ENCODE measurements at regions not wholly inside any gene's neighbourhood (a gene's known extent, or its start where the extent isn't known, plus 50 kb on each side); places are given as distances from the start of the nearest gene placed in this dataset.
"Not testable (repeated sequence)": the region's sequence is repeated elsewhere in the genome, so short reads cannot be mapped to it uniquely, and the experiment has no call there.

DNA sequence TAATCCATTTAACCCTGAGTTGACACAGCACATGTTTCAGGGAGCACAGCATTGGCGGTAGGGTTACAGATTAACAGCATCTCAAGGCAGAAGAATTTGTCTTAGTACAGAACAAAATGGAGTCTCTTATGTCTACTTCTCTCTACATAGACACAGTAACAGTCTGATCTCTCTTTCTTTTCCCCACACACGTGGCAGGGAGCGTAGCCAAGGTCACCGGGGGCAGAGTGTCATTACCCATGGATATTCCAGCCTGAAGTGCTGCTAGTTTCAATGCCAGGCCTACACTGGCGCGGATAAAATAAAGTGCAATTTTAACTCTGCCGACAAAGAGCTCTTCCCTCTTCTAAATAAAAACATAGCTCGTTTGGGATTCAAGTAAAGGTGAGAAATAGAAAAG, 366.3 kb upstream of the SGCG start:
- H3K36me3 Mint-ChIP-seq (ENCODE audit: low read depth); H3K9me3 ChIP-seq (ENCODE audit: control insufficient read depth, low read length); H3K27me3 Mint-ChIP-seq (ENCODE audit: insufficient read depth); H3K27ac ChIP-seq (ENCODE audit: low read depth, low read length); H3K9me3 Mint-ChIP-seq; H3K27me3 ChIP-seq (ENCODE audit: control insufficient read depth, insufficient read depth, low read length, poor library complexity, severe bottlenecking); H3K9ac ChIP-seq (ENCODE audit: extremely low read depth, low read length, poor library complexity, severe bottlenecking); H3K36me3 ChIP-seq (ENCODE audit: control insufficient read depth, insufficient read depth, low read length); H3K4me1 ChIP-seq (ENCODE audit: control insufficient read depth, insufficient read depth, low read length): not testable (repeated sequence)
- H3K4me3 Mint-ChIP-seq = peak overlapping the region; percentile 51
- peaks cover 32% of the 10 kb centered on the region for H3K4me1 Mint-ChIP-seq
- DNase-seq = peak; percentile 60
- peak overlapping the region; percentile 96 for H3K27ac Mint-ChIP-seq
- H3K4me3 ChIP-seq (ENCODE audit: low read length) = peak overlapping the region; percentile 6
- WGBS, 2 experiments (ENCODE audit: insufficient coverage in 1 of 2, insufficient read length in 1 of 2) = 57 to 80% methylated on average over 6 to 7 of the region's 8 CpGs

DNA sequence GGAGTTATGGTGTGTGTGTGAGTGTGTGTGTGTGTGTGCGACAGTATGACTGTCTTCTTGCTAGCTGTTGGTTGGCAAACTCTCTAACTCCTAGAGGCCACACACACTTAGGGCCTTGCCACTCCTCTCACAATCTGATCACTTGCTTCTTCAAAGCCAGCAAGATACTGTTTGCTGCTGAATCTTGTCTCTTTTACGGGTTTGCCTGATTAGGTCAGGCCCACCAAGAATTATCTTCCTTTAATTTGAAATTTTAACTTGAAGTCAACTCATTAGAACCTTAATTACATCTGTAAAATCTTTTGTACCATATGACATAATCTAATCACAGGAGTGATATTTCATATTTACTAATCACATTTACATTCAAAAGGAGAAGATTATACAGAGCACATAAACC, 359.2 kb upstream of the SGCG start:
- Histone ChIP-seq H3K9me3 (ENCODE audit: control insufficient read depth, low read length) (no peaks in the 10 kb centered on the region), H3K27ac (ENCODE audit: low read depth, low read length) (no peak overlapping the region), H3K36me3 (ENCODE audit: control insufficient read depth, insufficient read depth, low read length) (no peaks in the 10 kb centered on the region), H3K4me3 (ENCODE audit: low read length) (no peak overlapping the region), H3K9ac (ENCODE audit: extremely low read depth, low read length, poor library complexity, severe bottlenecking) (no peak overlapping the region), H3K4me1 (ENCODE audit: control insufficient read depth, insufficient read depth, low read length) (no peaks in the 10 kb centered on the region), H3K27me3 (ENCODE audit: control insufficient read depth, insufficient read depth, low read length, poor library complexity, severe bottlenecking) (no peaks in the 10 kb centered on the region)
- no peak overlapping the region for H3K4me3 Mint-ChIP-seq
- no peak overlapping the region for H3K27ac Mint-ChIP-seq
- H3K9me3 Mint-ChIP-seq = no peaks in the 10 kb centered on the region
- no peaks in the 10 kb centered on the region for H3K36me3 Mint-ChIP-seq (ENCODE audit: low read depth)
- WGBS, 2 experiments (ENCODE audit: insufficient coverage in 1 of 2, insufficient read length in 1 of 2) = 90 to 95% methylated on average over 1 of the region's 2 CpGs
- DNase-seq = no peak
- TF ChIP-seq, protein P1, sequence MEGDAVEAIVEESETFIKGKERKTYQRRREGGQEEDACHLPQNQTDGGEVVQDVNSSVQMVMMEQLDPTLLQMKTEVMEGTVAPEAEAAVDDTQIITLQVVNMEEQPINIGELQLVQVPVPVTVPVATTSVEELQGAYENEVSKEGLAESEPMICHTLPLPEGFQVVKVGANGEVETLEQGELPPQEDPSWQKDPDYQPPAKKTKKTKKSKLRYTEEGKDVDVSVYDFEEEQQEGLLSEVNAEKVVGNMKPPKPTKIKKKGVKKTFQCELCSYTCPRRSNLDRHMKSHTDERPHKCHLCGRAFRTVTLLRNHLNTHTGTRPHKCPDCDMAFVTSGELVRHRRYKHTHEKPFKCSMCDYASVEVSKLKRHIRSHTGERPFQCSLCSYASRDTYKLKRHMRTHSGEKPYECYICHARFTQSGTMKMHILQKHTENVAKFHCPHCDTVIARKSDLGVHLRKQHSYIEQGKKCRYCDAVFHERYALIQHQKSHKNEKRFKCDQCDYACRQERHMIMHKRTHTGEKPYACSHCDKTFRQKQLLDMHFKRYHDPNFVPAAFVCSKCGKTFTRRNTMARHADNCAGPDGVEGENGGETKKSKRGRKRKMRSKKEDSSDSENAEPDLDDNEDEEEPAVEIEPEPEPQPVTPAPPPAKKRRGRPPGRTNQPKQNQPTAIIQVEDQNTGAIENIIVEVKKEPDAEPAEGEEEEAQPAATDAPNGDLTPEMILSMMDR (conservative IDR thresholded peaks at IDR 0.05) = no peak
- no peaks in the 10 kb centered on the region for H3K4me1 Mint-ChIP-seq
- no peaks in the 10 kb centered on the region for H3K27me3 Mint-ChIP-seq (ENCODE audit: insufficient read depth)

DNA sequence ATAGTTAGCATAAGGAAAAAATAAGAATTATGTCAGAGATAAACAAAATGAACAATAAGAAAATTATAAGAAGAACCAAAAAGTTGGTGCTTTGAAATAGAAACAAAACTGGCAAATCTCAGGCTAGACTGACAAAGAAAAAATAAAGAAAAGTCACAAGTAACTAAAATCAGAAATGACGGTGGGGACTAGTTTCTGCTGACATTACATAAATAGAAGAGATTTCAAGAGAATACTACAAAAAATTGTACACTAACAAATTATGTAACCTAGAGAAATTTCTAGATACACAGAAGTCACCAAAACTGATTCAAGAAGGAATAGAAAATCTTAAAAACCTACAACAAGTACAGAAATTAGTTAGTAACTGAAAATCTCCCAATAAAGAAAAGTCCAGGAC, 355.6 kb upstream of the SGCG start:
- no peaks in the 10 kb centered on the region for H3K9me3 Mint-ChIP-seq
- TF ChIP-seq, protein P1 (conservative IDR thresholded peaks at IDR 0.05) = no peak
- Histone ChIP-seq H3K4me3 (ENCODE audit: low read length) (no peak overlapping the region), H3K27me3 (ENCODE audit: control insufficient read depth, insufficient read depth, low read length, poor library complexity, severe bottlenecking) (no peaks in the 10 kb centered on the region), H3K27ac (ENCODE audit: low read depth, low read length) (no peak overlapping the region), H3K36me3 (ENCODE audit: control insufficient read depth, insufficient read depth, low read length) (no peaks in the 10 kb centered on the region), H3K9me3 (ENCODE audit: control insufficient read depth, low read length) (no peaks in the 10 kb centered on the region), H3K9ac (ENCODE audit: extremely low read depth, low read length, poor library complexity, severe bottlenecking) (no peak overlapping the region), H3K4me1 (ENCODE audit: control insufficient read depth, insufficient read depth, low read length) (no peaks in the 10 kb centered on the region)
- DNase-seq = no peak
- WGBS, 2 experiments (ENCODE audit: insufficient coverage in 1 of 2, insufficient read length in 1 of 2) = 100% methylated on average over 1 of the region's 1 CpG; no CpG with 5 or more reads in 1 of the 2 experiments
- H3K36me3 Mint-ChIP-seq (ENCODE audit: low read depth) = no peaks in the 10 kb centered on the region
- H3K4me1 Mint-ChIP-seq = no peaks in the 10 kb centered on the region
- no peak overlapping the region for H3K4me3 Mint-ChIP-seq
- no peaks in the 10 kb centered on the region for H3K27me3 Mint-ChIP-seq (ENCODE audit: insufficient read depth)
- peak overlapping the region; percentile 44 for H3K27ac Mint-ChIP-seq

DNA sequence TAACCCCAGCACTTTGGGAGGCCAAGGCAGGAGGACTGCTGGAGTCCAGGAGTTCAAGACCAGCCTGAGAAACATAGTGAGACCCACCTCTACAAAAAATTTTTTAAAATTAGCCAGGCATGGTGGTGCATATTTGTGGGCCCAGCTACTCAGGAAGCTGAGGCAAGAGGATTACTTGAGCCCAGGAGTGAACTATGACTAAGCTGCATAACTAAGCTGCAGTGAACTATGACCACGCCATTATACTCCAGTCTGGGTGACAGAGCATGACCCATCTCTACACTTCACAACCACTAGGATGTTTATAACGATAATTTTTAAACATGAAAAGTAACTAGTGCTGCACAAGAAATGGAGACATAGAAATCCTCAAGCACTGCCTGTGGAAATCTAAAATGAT, 352.7 kb upstream of the SGCG start:
- Histone ChIP-seq H3K27ac (ENCODE audit: low read depth, low read length) (no peak overlapping the region), H3K4me1 (ENCODE audit: control insufficient read depth, insufficient read depth, low read length) (no peaks in the 10 kb centered on the region), H3K9ac (ENCODE audit: extremely low read depth, low read length, poor library complexity, severe bottlenecking) (no peak overlapping the region), H3K36me3 (ENCODE audit: control insufficient read depth, insufficient read depth, low read length) (no peaks in the 10 kb centered on the region), H3K27me3 (ENCODE audit: control insufficient read depth, insufficient read depth, low read length, poor library complexity, severe bottlenecking) (no peaks in the 10 kb centered on the region), H3K4me3 (ENCODE audit: low read length) (no peak overlapping the region), H3K9me3 (ENCODE audit: control insufficient read depth, low read length) (no peaks in the 10 kb centered on the region)
- TF ChIP-seq, protein P1 (conservative IDR thresholded peaks at IDR 0.05) = no peak
- Mint-ChIP-seq H3K4me1 (peaks cover 2% of the 10 kb centered on the region), H3K27ac (no peak overlapping the region), H3K36me3 (ENCODE audit: low read depth) (no peaks in the 10 kb centered on the region), H3K9me3 (no peaks in the 10 kb centered on the region), H3K27me3 (ENCODE audit: insufficient read depth) (no peaks in the 10 kb centered on the region), H3K4me3 (no peak overlapping the region)
- no peak for DNase-seq
- WGBS, 2 experiments (ENCODE audit: insufficient coverage in 1 of 2, insufficient read length in 1 of 2) = 100% methylated on average over 1 to 2 of the region's 2 CpGs
